Activated CD8-positive, alpha-beta T cell treated with anti-CD3 and anti-CD28 coated beads for 36 hours (primary cell): ENCODE measurements at regions not wholly inside any gene's neighbourhood (a gene's known extent, or its start where the extent isn't known, plus 50 kb on each side); places are given as distances from the start of the nearest gene placed in this dataset.
A peak's percentile ranks its signal among the peaks of the same experiment; 100 is the strongest.

Experiments used
- ATAC-seq: fragments of 200-7000 bp; cut with Tn5 transposase; one replicate; pipeline ENCODE4 v1.10.0; 2021; ENCODE audit warnings: mild to moderate bottlenecking, moderate library complexity
- CTCF ChIA-PET: fragments of 350-600 bp; sonication (Branson Sonifier 250); formaldehyde crosslinking; loops from one replicate; lab custom pipeline; 2021; ENCODE audit warnings: antibody characterized with exemption; lab: Charles Lee
- POLR2A ChIA-PET: fragments of 350-600 bp; sonication (Branson Sonifier 250); formaldehyde crosslinking; loops from one replicate; lab custom pipeline; 2021; ENCODE audit warnings: antibody characterized with exemption; lab: Charles Lee
- DNase-seq: peaks from one replicate; pipeline ENCODE4 v3.0.0-alpha.2; 2020
- H3K27ac Mint-ChIP-seq: one replicate; pipeline ENCODE4 v1.8.0; 2021; ENCODE audit warnings: mild to moderate bottlenecking, mixed read lengths
- H3K27me3 Mint-ChIP-seq: one replicate; pipeline ENCODE4 v1.8.0; 2021; ENCODE audit warnings: mixed read lengths
- H3K36me3 Mint-ChIP-seq: one replicate; pipeline ENCODE4 v1.8.0; 2021; ENCODE audit warnings: low read depth, mixed read lengths
- H3K4me1 Mint-ChIP-seq: one replicate; pipeline ENCODE4 v1.8.0; 2021; ENCODE audit warnings: low read depth, mixed read lengths
- H3K4me3 Mint-ChIP-seq: one replicate; pipeline ENCODE4 v1.8.0; 2021; ENCODE audit warnings: mild to moderate bottlenecking, moderate library complexity, mixed read lengths
- H3K9me3 Mint-ChIP-seq: one replicate; pipeline ENCODE4 v1.8.0; 2021; ENCODE audit warnings: mixed read lengths
- intact Hi-C: fragments of 100-400 bp; cut with micrococcal nuclease; formaldehyde crosslinking; loops from one replicate; pipeline ENCODE4 v1.10.0; 2022
- TF ChIP-seq, protein P1 (sequence below): fragments of 200-600 bp; IDR thresholded peaks from one replicate; pipeline ENCODE4 v1.8.0; 2022; ENCODE audit warnings: antibody characterized with exemption, mild to moderate bottlenecking

DNA sequence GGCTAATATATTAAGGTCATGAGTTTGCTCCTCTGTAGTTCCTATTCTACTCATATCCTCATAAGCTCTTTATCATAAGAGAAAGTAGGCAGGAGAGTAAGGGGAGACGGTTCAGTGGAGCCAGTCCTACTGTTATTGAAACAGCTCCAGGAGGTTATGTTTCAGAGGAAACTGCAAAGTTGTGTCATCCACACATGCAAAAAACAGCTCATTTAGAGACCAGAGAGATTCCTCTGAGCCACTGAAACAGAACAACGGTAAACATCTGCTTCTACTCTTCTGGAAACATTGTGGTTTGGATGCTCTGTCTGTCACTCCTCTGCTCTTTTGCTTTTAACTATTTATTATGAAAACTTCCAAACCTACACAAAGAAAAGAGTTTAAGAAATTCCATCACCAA, 66.3 kb upstream of the PPP2R5A start:
- Mint-ChIP-seq H3K9me3 (no peaks in the 10 kb centered on the region), H3K36me3 (no peaks in the 10 kb centered on the region), H3K27me3 (no peaks in the 10 kb centered on the region), H3K4me1 (peaks cover 20% of the 10 kb centered on the region), H3K4me3 (no peak overlapping the region), H3K27ac (peak overlapping the region; percentile 6)
- CTCF ChIA-PET = interaction anchor here (0.6 kb wide), 1 partner anchor 14 kb away, joined by 3 read pairs; no protein-coding TSS in a partner anchor
- POLR2A ChIA-PET = interaction anchor here (0.9 kb wide), 1 partner anchor 9 kb away, joined by 3 read pairs; no protein-coding TSS in a partner anchor
- peak; percentile 93 for ATAC-seq
- intact Hi-C loops = no loop called here
- DNase-seq = peak; percentile 29
- TF ChIP-seq, protein P1, sequence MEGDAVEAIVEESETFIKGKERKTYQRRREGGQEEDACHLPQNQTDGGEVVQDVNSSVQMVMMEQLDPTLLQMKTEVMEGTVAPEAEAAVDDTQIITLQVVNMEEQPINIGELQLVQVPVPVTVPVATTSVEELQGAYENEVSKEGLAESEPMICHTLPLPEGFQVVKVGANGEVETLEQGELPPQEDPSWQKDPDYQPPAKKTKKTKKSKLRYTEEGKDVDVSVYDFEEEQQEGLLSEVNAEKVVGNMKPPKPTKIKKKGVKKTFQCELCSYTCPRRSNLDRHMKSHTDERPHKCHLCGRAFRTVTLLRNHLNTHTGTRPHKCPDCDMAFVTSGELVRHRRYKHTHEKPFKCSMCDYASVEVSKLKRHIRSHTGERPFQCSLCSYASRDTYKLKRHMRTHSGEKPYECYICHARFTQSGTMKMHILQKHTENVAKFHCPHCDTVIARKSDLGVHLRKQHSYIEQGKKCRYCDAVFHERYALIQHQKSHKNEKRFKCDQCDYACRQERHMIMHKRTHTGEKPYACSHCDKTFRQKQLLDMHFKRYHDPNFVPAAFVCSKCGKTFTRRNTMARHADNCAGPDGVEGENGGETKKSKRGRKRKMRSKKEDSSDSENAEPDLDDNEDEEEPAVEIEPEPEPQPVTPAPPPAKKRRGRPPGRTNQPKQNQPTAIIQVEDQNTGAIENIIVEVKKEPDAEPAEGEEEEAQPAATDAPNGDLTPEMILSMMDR = no peak

DNA sequence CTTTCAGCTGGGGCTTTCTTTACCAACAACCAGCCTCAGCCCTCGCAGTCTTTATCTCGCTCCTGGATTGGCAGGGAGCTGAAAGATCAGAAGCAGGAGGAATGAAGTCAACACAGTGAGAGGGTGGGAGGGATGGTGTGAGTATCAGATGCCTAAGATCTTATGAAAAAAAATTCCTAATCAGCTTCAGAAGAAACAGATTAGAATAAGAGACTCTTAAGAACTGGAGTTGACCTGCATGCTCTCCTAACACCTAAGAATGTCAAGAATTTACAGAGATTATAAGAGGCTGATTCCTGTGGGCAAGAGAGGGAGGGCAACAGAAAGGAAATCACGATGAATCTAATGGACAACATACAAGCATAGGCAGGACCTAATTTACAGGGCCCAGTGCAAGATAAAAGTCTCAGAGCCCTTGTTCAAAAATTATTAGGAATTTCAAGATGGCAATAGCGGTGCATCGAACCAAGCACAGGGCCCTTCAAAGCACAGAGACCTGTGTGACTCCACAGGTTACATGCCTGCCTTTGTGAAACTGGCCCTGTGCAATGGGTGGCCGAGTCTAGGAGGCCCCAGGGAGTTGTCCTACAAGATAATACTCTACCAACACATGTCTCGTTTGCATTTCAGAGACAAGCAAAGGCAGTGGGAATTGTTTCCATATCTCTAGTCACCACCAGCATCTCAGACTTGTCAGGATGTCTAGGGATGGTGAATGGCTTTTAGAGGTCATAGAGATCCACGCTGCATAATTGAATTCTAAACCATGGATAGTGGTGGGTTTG, 65.3 kb upstream of the PPP2R5A start:
- no peak for DNase-seq
- H3K4me1 Mint-ChIP-seq = peaks cover 28% of the 10 kb centered on the region
- no peak overlapping the region for H3K4me3 Mint-ChIP-seq
- no peaks in the 10 kb centered on the region for H3K36me3 Mint-ChIP-seq
- CTCF ChIA-PET = no interaction called here
- TF ChIP-seq, protein P1 = no peak
- H3K27me3 Mint-ChIP-seq = no peaks in the 10 kb centered on the region
- no peaks in the 10 kb centered on the region for H3K9me3 Mint-ChIP-seq
- intact Hi-C loops = no loop called here
- H3K27ac Mint-ChIP-seq = no peak overlapping the region
- POLR2A ChIA-PET = interaction anchor here (0.9 kb wide), 1 partner anchor 8 kb away, joined by 3 read pairs; no protein-coding TSS in a partner anchor
- no peak for ATAC-seq

DNA sequence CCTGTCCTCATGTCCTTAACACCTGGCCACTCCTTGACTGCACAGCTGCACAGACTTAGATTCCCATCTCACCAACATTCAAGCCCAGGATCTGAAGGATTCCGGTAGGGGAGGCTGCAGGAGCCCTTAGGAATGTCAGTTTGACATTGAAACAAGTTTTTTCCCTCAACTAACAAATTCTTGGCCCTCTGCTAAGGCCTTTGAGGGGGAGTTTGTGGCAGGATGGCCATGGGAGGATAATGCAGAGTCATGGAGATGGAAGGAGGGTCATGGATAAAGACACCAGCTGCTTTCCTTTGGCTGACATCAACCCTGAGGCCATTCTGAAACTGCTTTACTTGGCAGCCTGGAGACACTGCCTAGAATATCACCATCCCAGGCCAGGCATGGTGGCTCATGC, 63.4 kb upstream of the PPP2R5A start:
- peaks cover 45% of the 10 kb centered on the region for H3K4me1 Mint-ChIP-seq
- CTCF ChIA-PET = no interaction called here
- intact Hi-C loops = no loop called here

DNA sequence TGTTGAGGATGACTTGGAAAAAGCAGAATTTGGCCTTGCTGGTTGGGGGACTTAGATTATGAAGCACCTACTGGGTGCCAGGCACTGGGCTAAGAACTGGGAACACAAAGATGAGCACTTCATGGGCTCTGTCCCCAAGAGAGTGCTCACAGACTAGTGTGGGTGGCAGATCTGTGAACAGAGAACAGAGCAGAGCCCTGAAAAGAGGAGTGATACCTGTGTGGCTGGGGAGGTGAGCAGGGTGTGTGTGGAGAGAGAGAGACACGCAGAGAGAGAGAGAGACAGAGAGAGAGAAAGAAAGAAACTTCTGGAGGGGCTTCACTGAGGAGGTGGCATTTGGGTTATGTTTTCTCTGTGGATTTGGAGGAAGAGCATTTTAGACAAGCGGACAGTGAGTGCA, 61.1 kb upstream of the PPP2R5A start:
- no peaks in the 10 kb centered on the region for H3K36me3 Mint-ChIP-seq
- TF ChIP-seq, protein P1 = no peak
- no peaks in the 10 kb centered on the region for H3K9me3 Mint-ChIP-seq
- ATAC-seq (no peak), DNase-seq (no peak)
- H3K4me3 Mint-ChIP-seq = no peak overlapping the region
- no peaks in the 10 kb centered on the region for H3K27me3 Mint-ChIP-seq
- POLR2A ChIA-PET = no interaction called here
- H3K27ac Mint-ChIP-seq = peak overlapping the region; percentile 11
- peaks cover 36% of the 10 kb centered on the region for H3K4me1 Mint-ChIP-seq
- CTCF ChIA-PET = no interaction called here
- intact Hi-C loops = no loop called here

More for the DNA sequence above, 63.4 kb upstream of the PPP2R5A start:
- ATAC-seq (no peak), DNase-seq (no peak)
- no peaks in the 10 kb centered on the region for H3K27me3 Mint-ChIP-seq
- no peaks in the 10 kb centered on the region for H3K9me3 Mint-ChIP-seq
- H3K4me3 Mint-ChIP-seq = no peak overlapping the region
- H3K27ac Mint-ChIP-seq = no peak overlapping the region
- TF ChIP-seq, protein P1 = no peak
- H3K36me3 Mint-ChIP-seq = no peaks in the 10 kb centered on the region
- POLR2A ChIA-PET = no interaction called here

- Mint-ChIP-seq H3K9me3 (no peaks in the 10 kb centered on the region), H3K4me1 (peaks cover 26% of the 10 kb centered on the region), H3K36me3 (no peaks in the 10 kb centered on the region), H3K4me3 (peak overlapping the region; percentile 27), H3K27ac (peak overlapping the region; percentile 83), H3K27me3 (no peaks in the 10 kb centered on the region)
- DNase-seq (peak; percentile 45), ATAC-seq (peak; percentile 84)
- ChIA-PET CTCF (interaction anchor here (0.9 to 1.7 kb wide), 3 partner anchors 11 to 142 kb away, joined by 3 to 4 read pairs (median 4); no protein-coding TSS in a partner anchor), POLR2A (no interaction called here)
- TF ChIP-seq, protein P1 = no peak
- intact Hi-C loops = no loop called here
These were observed 59.8 kb upstream of the PPP2R5A start for GRCh38 chr1:212225416-212225815.
